ENCODE measurements at regions not wholly inside any gene's neighbourhood (a gene's known extent, or its start where the extent isn't known, plus 50 kb on each side); places are given as distances from the start of the nearest gene placed in this dataset.

DNA sequence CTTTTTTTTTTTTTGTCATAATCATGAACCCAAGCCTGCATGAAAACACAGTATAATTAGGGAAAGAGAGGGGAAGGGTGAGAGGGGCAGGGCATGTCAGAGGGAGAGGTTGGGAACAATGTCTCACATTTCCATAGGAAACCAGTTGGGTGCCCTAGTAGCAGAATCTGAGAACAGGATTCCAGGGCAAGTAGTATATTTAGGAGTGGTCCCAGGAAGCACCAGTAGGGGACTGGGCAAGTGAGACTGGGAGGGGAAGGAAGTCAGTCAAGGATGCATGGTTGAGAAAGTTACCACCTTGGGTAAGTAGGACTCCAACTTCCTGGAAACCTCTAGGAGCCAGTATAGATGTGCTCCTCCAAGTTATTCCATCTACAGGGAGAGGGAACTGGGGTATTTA lies 88.6 kb upstream of the MAFB start:
- no peak overlapping the region for H3K27ac ChIP-seq
- TF ChIP-seq, protein P1, sequence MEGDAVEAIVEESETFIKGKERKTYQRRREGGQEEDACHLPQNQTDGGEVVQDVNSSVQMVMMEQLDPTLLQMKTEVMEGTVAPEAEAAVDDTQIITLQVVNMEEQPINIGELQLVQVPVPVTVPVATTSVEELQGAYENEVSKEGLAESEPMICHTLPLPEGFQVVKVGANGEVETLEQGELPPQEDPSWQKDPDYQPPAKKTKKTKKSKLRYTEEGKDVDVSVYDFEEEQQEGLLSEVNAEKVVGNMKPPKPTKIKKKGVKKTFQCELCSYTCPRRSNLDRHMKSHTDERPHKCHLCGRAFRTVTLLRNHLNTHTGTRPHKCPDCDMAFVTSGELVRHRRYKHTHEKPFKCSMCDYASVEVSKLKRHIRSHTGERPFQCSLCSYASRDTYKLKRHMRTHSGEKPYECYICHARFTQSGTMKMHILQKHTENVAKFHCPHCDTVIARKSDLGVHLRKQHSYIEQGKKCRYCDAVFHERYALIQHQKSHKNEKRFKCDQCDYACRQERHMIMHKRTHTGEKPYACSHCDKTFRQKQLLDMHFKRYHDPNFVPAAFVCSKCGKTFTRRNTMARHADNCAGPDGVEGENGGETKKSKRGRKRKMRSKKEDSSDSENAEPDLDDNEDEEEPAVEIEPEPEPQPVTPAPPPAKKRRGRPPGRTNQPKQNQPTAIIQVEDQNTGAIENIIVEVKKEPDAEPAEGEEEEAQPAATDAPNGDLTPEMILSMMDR (conservative IDR thresholded peaks at IDR 0.05): no peak

DNA sequence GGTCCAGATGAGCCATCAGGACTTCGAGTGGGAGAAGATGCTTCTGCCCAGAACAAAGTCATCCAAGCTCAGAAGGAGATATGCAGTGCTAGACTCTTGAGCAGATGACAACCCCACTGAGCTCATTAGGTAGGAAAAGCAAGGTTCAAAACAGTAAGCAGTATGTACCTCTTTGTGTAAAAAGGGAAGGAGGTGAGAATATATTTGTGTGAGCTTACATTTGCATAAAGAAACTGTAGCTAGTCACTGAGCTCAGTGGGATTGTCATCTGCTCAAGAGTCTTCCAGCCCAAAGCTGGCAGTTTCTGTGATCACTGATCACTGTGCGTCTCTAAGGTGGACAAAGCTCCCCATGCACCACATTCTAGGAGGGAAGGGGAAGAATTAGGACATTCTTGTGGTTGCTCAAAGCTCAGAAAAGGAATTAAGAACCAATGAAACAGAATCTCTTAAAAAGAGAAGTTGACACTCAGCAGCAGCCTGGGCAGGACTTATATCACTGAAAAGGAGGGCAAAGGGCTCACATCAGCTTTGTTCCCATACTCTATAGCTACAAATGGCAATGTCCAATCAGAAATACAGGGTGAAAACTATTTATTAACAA lies 90.0 kb upstream of the MAFB start:
- H3K27ac ChIP-seq: no peak overlapping the region
- TF ChIP-seq, protein P1 (conservative IDR thresholded peaks at IDR 0.05): no peak

DNA sequence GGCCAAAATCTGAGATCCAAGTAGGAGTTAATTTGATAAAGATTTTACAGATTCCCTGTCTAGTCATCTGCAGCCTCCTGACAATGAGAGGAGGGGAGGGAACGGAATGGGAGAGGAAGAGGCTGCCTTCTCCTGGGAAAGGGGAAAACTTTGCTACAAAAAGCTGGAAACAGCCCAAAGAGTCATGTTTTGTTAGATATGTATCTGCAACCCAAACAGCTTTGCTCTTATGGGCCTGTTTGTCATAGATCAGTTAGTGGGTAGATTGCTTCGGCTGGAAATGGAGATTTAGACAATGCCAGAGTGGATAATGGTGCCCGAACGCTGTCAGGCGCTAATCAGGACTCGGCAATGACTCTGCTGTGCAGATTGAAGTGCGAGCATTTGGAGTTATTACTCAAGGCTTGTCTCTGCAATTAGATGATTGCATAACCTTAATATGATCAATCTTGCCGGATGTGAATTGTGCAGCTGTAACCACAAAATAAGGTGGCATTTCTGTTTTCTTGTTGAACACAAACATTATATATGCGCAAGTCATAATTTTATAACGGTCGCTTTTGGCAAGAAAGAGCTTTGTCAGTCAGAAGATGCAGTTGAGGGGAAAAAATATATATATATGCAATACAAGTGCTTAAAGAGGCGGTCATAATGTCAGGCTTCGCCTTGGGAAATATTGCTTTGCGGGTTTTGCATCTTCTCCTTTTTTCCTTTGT lies 92.4 kb upstream of the MAFB start:
- TF ChIP-seq, protein P1 (conservative IDR thresholded peaks at IDR 0.05): no peak

DNA sequence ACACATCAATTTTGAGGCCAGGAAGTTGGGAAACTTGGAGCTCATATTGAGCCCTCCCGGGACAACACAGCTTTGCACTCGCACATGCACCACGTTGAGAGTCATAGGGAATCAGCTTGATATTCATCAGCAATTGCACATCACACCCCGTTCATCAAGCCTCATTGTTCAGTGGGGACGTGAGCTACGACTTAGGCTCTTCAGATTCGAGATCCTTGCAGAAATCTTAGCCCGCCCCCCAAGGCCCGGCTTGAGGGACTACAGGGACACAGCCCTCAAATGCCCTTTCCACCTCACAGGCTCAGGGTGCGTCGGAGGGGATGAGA lies 93.0 kb upstream of the MAFB start:
- H3K27ac ChIP-seq: no peak overlapping the region
- TF ChIP-seq, protein P1 (conservative IDR thresholded peaks at IDR 0.05): no peak

More for the DNA sequence above, 92.4 kb upstream of the MAFB start:
- H3K27ac ChIP-seq: no peak overlapping the region

DNA sequence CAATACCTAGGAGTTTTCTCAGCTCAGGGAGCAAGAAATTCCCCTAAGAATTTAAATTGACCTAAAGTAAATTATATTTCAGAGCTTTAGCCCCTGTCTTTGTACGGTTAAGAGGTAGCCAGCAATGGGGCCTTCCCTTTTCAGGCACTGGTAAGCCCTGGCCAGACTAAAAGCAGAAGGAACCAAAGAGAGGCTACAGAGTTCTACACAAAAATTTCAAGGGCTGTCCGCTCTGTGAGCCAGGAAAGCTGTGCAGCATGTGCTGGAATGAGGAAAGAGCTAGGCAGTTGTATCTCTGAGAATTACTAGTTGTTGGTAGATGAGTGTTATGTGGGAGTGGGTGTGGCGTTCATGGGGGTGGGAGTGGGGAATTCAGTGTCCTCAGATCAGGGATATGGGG lies 96.3 kb upstream of the MAFB start:
- no peak overlapping the region for H3K27ac ChIP-seq
- TF ChIP-seq, protein P1 (conservative IDR thresholded peaks at IDR 0.05): no peak

DNA sequence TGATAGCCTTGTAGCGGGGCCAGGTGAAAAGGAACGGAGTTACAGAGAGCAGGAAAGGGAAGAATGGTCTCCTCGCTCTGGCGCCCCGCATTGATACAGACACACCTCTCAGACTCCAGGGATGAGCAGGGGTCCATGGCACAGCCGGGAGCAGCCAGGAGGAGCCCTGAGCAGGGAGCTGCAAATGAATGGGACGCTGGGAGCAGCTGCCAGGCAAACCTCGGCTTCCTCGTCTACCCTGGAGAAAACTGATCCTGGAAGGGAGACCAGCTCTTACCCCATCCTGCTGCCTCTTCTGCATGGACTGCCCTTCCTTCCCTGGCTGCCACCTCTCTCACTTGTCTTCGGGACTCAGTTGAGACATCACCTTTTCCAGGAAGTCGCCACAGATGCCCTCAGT lies 97.3 kb upstream of the MAFB start:
- no peak overlapping the region for H3K27ac ChIP-seq
- TF ChIP-seq, protein P1 (conservative IDR thresholded peaks at IDR 0.05): no peak

DNA sequence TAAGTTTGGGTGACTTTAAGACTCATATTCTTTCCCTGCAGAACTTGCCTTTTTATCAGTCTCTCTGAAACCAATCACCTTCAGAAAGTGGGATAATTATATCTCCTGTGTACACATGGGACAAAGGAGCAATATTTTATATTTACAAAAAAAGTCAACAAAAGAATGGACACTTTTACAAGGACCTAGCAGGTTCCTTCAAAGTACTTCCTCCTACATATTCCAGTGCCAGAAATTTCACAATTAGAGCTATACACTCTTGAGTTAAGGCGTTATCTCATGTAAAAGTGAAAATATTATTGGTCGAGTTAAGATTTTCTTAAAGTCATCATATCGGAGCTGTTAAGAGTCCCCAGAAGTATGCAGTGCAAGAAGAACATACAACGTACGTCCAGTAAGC lies 98.9 kb upstream of the MAFB start:
- TF ChIP-seq, protein P1 (conservative IDR thresholded peaks at IDR 0.05): no peak
- no peak overlapping the region for H3K27ac ChIP-seq

All from VCaP (cell line).